Trophoblast cell (in vitro differentiated cells and primary cell): ENCODE measurements at regions not wholly inside any gene's neighbourhood (a gene's known extent, or its start where the extent isn't known, plus 50 kb on each side); places are given as distances from the start of the nearest gene placed in this dataset.
"Not testable (repeated sequence)": the region's sequence is repeated elsewhere in the genome, so short reads cannot be mapped to it uniquely, and the experiment has no call there.

Source experiments
- DNase-seq, 2 donors: peaks; one replicate each; pipeline ENCODE4 v3.0.0-alpha.2; 2016
- H2AFZ ChIP-seq: 2 replicates; pipeline ENCODE4 v1.6.1; 2013; ENCODE audit warnings: low read length, moderate library complexity, mild to moderate bottlenecking; ENCODE audit not compliant: insufficient read depth, poor library complexity
- H2AK5ac ChIP-seq: 2 replicates; pipeline ENCODE4 v1.6.1; 2013; ENCODE audit warnings: mild to moderate bottlenecking, low read length
- H2BK120ac ChIP-seq: 2 replicates; pipeline ENCODE4 v1.6.1; 2013; ENCODE audit warnings: low read length, mild to moderate bottlenecking, moderate library complexity; ENCODE audit not compliant: insufficient read depth, poor library complexity
- H2BK12ac ChIP-seq: 2 replicates; pipeline ENCODE4 v1.6.1; 2013; ENCODE audit warnings: mild to moderate bottlenecking, low read length, moderate library complexity
- H2BK5ac ChIP-seq: 2 replicates; pipeline ENCODE4 v1.6.1; 2013; ENCODE audit warnings: low read length, low read depth, moderate library complexity, mild to moderate bottlenecking; ENCODE audit not compliant: poor library complexity
- H3K14ac ChIP-seq: 2 replicates; pipeline ENCODE4 v1.6.1; 2013; ENCODE audit warnings: mild to moderate bottlenecking, low read length
- H3K18ac ChIP-seq: 2 replicates; pipeline ENCODE4 v1.6.1; 2013; ENCODE audit warnings: mild to moderate bottlenecking, low read length
- H3K23ac ChIP-seq: 2 replicates; pipeline ENCODE4 v1.6.1; 2013; ENCODE audit warnings: low read length
- H3K27ac ChIP-seq: 2 replicates; pipeline ENCODE4 v1.5.1; 2013; ENCODE audit warnings: low read depth, mild to moderate bottlenecking, inconsistent platforms, low read length, moderate library complexity
- H3K27me3 ChIP-seq: 2 replicates; pipeline ENCODE4 v1.6.1; 2013; ENCODE audit warnings: inconsistent platforms, mild to moderate bottlenecking, low read length, moderate library complexity; ENCODE audit not compliant: insufficient read depth
- H3K36me3 ChIP-seq, 2 experiments: 1 replicate in 1 of 2; 2 replicates in 1 of 2; pipeline ENCODE4 v1.6.1; 2013; ENCODE audit warnings: low read length in 2 of 2, mild to moderate bottlenecking in 2 of 2, moderate library complexity in 1 of 2; ENCODE audit not compliant: insufficient read depth in 2 of 2, control insufficient read depth in 1 of 2
- H3K4ac ChIP-seq: 2 replicates; pipeline ENCODE4 v1.6.1; 2013; ENCODE audit warnings: low read depth, mild to moderate bottlenecking, low read length, moderate library complexity
- H3K4me1 ChIP-seq, 2 experiments: 1 replicate in 1 of 2; 2 replicates in 1 of 2; pipeline ENCODE4 v1.6.1; 2013; ENCODE audit warnings: low read length in 2 of 2, mild to moderate bottlenecking in 2 of 2, moderate library complexity in 1 of 2; ENCODE audit not compliant: insufficient read depth in 2 of 2, control insufficient read depth in 1 of 2
- H3K4me2 ChIP-seq: 2 replicates; pipeline ENCODE4 v1.6.1; 2013; ENCODE audit warnings: inconsistent platforms, mild to moderate bottlenecking, low read length, moderate library complexity
- H3K4me3 ChIP-seq: 2 replicates; pipeline ENCODE4 v1.5.1; 2013; ENCODE audit warnings: mild to moderate bottlenecking, low read depth, low read length, inconsistent platforms
- H3K79me1 ChIP-seq: one replicate; pipeline ENCODE4 v1.6.1; 2013; ENCODE audit warnings: low read length
- H3K79me2 ChIP-seq: 2 replicates; pipeline ENCODE4 v1.6.1; 2013; ENCODE audit warnings: low read length, mild to moderate bottlenecking; ENCODE audit not compliant: control insufficient read depth, insufficient read depth, poor library complexity
- H3K9ac ChIP-seq: 2 replicates; pipeline ENCODE4 v1.6.1; 2013; ENCODE audit warnings: mild to moderate bottlenecking, low read length
- H3K9me3 ChIP-seq: 2 replicates; pipeline ENCODE4 v1.6.1; 2013; ENCODE audit warnings: low read depth, mild to moderate bottlenecking, control low read depth, inconsistent platforms, low read length; ENCODE audit not compliant: insufficient read depth
- H4K12ac ChIP-seq: 2 replicates; pipeline ENCODE4 v1.6.1; 2013; ENCODE audit warnings: low read depth, mild to moderate bottlenecking, low read length, moderate library complexity
- H4K8ac ChIP-seq: 2 replicates; pipeline ENCODE4 v1.6.1; 2013; ENCODE audit warnings: low read depth, mild to moderate bottlenecking, low read length, moderate library complexity
- H4K91ac ChIP-seq: one replicate; pipeline ENCODE4 v1.6.1; 2013; ENCODE audit warnings: low read depth, mild to moderate bottlenecking, low read length, moderate library complexity
- WGBS: extraction: QIAGEN DNeasy Blood & Tissue Kit; methylation state at CpG from one replicate; pipeline ENCODE4 v1.1.7; 2013; ENCODE audit warnings: missing lambda C conversion rate; ENCODE audit not compliant: insufficient read length, insufficient coverage; ENCODE audit errors: extremely low coverage; 5-methylcytosine and 5-hydroxymethylcytosine counted together

- H3K4ac ChIP-seq, H4K91ac ChIP-seq, H4K8ac ChIP-seq, H2BK5ac ChIP-seq, H3K79me1 ChIP-seq, H3K14ac ChIP-seq, H2AK5ac ChIP-seq, H3K23ac ChIP-seq, H3K4me2 ChIP-seq, H3K18ac ChIP-seq, H2BK12ac ChIP-seq, H3K79me2 ChIP-seq, H3K4me1 ChIP-seq, H2AFZ ChIP-seq, H2BK120ac ChIP-seq, H3K27me3 ChIP-seq, H3K36me3 ChIP-seq, H3K9me3 ChIP-seq, H4K12ac ChIP-seq, H3K9ac ChIP-seq, H3K27ac ChIP-seq, H3K4me3 ChIP-seq: not testable (repeated sequence)
- WGBS: no CpG with 5 or more reads among the region's 2 CpGs
- peak in 1 of 2 donors; percentile 2 for DNase-seq
Observed at GRCh38 chr1:238429703-238430102, 539.0 kb upstream of the ZP4 start.

GRCh38 chr1:238419209-238419608 is 528.5 kb upstream of the ZP4 start:
- Histone ChIP-seq H3K79me2 (no peaks in the 10 kb centered on the region), H3K36me3 (no peaks in the 10 kb centered on the region), H4K8ac (no peak overlapping the region), H3K27me3 (no peaks in the 10 kb centered on the region), H2AFZ (no peak overlapping the region), H2BK12ac (no peak overlapping the region), H3K4ac (no peak overlapping the region), H2BK120ac (no peak overlapping the region), H3K9ac (no peak overlapping the region), H3K4me1 (no peaks in the 10 kb centered on the region), H2AK5ac (no peak overlapping the region), H3K27ac (no peak overlapping the region), H4K12ac (no peak overlapping the region), H3K14ac (no peak overlapping the region), H4K91ac (no peak overlapping the region), H3K4me3 (no peak overlapping the region), H3K4me2 (no peak overlapping the region), H3K18ac (no peak overlapping the region), H2BK5ac (no peak overlapping the region), H3K23ac (no peak overlapping the region), H3K79me1 (no peaks in the 10 kb centered on the region), H3K9me3 (no peaks in the 10 kb centered on the region)
- no CpG with 5 or more reads among the region's 3 CpGs for WGBS
- no peak for DNase-seq

GRCh38 chr1:238409932-238410331 is 519.2 kb upstream of the ZP4 start:
- Histone ChIP-seq H3K9ac (no peak overlapping the region), H3K18ac (no peak overlapping the region), H3K23ac (no peak overlapping the region), H3K9me3 (no peaks in the 10 kb centered on the region), H2BK5ac (no peak overlapping the region), H3K4ac (no peak overlapping the region), H4K8ac (no peak overlapping the region), H3K4me2 (no peak overlapping the region), H4K12ac (no peak overlapping the region), H2AK5ac (no peak overlapping the region), H3K27me3 (no peaks in the 10 kb centered on the region), H3K4me1 (no peaks in the 10 kb centered on the region), H4K91ac (no peak overlapping the region), H3K79me2 (no peaks in the 10 kb centered on the region), H3K4me3 (no peak overlapping the region), H2AFZ (no peak overlapping the region), H2BK12ac (no peak overlapping the region), H3K27ac (no peak overlapping the region), H3K79me1 (no peaks in the 10 kb centered on the region), H2BK120ac (no peak overlapping the region), H3K14ac (no peak overlapping the region), H3K36me3 (no peaks in the 10 kb centered on the region)
- WGBS: no CpG with 5 or more reads among the region's 5 CpGs
- DNase-seq: no peak

- Histone ChIP-seq H3K18ac (no peak overlapping the region), H3K23ac (no peak overlapping the region), H2BK120ac (no peak overlapping the region), H3K79me1 (no peaks in the 10 kb centered on the region), H3K14ac (no peak overlapping the region), H2BK12ac (no peak overlapping the region), H2BK5ac (no peak overlapping the region), H3K9me3 (no peaks in the 10 kb centered on the region), H3K79me2 (no peaks in the 10 kb centered on the region), H3K27me3 (no peaks in the 10 kb centered on the region), H3K9ac (no peak overlapping the region), H4K91ac (no peak overlapping the region), H3K27ac (no peak overlapping the region), H4K8ac (no peak overlapping the region), H4K12ac (no peak overlapping the region), H3K4ac (no peak overlapping the region), H2AFZ (no peak overlapping the region), H3K4me3 (no peak overlapping the region), H3K4me2 (no peak overlapping the region), H3K4me1 (no peaks in the 10 kb centered on the region), H2AK5ac (no peak overlapping the region), H3K36me3 (no peaks in the 10 kb centered on the region)
- no CpG with 5 or more reads among the region's 3 CpGs for WGBS
- DNase-seq: no peak
Observed at GRCh38 chr1:238409191-238409850, 518.6 kb upstream of the ZP4 start.
